GM21528 (cell line): ENCODE measurements at regions not wholly inside any gene's neighbourhood (a gene's known extent, or its start where the extent isn't known, plus 50 kb on each side); places are given as distances from the start of the nearest gene placed in this dataset.
"Not testable (repeated sequence)": the region's sequence is repeated elsewhere in the genome, so short reads cannot be mapped to it uniquely, and the experiment has no call there.

Source experiments
- ATAC-seq: cut with Tn5 transposase; IDR thresholded peaks from one replicate; pipeline ENCODE4 v1.9.1; 2021; ENCODE audit warnings: mild to moderate bottlenecking, moderate library complexity; ENCODE audit not compliant: unreplicated experiment, low FRiP score

DNA sequence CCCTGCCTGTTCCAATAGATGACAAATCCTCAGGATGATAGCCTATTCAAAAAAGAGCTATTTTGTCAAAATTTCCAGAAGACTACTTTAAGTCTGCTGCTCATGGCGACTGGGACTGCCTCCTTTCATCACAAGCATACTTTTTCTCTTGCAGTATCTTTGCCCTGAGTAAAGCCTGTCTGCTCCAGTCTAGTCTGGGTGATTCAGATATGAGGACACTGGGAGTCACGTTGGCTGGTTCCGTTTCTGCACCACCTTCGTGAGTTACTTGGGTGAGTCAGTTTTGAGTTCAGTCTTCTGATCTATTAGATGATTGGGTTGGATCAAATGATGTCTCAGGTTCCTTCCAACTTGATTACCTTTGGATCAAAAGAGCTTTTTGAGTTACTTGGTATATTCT is 301.3 kb upstream of the STXBP6 start:
- ATAC-seq = no peak

DNA sequence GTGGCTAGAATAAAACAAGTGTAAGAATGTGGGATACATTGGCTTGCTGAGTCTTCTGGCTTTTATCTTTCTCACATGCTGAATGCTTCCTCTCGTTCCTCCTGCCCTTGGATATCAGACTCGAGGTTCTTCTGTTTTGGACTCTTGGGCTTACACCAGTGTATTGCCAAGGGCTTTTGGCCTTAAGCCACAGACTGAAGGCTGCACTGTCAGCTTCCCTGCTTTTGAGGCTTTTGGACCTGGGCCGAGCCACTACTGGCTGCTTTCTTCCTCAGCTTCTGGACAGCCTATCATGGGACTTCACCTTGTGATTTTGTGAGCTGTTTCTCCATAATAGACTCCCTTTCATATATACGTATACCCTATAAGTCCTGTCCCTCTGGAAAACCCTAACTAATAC is 300.9 kb upstream of the STXBP6 start:
- ATAC-seq = no peak

DNA sequence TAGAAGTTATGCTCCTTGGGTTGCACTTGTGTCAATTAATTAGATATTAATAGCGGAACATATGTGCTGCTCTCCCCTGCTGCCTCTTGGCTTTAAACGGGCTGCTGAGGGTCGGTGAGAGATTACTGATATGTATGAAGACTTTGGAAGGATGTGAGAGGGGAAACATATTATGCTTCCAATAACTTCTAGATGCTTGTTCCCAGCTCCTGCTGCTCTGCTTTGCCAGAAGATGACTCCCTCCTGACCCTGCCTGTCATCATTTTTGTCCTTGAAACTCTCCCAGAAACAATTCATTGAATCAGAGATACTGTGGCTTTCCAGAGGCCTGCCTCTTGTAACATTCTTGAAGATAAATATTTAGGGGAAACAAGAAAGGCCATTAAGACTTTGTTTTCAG is 300.1 kb upstream of the STXBP6 start:
- ATAC-seq = no peak

DNA sequence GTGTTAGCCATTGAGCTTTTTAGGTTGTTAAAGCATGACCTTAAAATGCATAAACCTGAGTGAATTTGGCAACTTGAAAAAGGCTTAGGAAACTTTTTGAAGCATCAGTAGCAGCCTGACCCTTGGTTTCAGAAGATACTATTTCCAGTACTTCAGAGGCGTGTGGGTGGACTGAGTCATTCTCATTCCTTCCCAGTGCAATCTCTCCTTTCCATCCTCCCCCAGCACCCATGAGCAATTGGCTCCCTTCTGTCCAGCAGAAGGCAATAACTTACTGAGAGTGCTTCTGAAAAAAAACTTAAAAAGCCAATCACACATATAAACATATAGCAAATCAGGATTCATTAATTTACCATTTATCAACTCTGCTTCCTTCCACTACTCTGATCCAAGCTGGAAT is 299.3 kb upstream of the STXBP6 start:
- ATAC-seq = no peak

DNA sequence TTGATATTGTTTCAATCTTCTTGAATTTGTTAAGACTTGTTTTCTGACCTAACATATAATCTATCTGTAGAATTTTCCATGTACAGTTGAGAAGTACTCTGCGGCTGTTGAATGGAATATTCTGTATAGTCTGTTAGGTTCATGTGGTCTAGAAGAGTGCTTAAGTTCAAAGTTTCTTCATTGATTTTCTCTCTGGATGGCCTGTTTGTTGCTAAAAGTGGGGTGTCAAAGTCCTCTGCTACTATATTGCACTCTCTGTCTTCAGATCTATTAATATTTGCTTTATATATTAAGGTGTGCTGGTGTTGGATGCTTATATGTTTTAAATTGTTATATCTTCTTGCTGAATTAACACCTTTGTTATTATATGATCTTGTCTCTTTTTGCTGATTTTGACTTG is 290.9 kb upstream of the STXBP6 start:
- no peak for ATAC-seq

DNA sequence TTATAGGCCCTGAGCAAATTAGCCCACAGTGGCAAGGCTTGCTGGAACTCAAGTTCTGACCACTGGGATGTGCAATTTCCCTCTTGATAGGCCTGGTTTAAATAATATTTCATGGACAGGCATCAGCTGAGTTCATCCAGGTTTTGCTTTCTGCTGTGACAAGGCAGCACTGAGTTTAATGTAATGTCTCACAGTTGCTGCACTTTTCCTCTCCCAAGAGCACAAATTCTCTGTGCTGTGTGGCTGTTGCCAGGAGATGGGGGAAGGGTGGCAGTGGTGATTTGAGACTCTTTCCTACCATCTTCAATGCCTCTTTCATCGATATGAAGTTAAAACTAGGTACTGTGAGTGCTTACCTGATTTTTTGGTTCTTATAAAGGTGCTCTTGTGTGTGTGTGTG is 272.8 kb upstream of the STXBP6 start:
- no peak for ATAC-seq

DNA sequence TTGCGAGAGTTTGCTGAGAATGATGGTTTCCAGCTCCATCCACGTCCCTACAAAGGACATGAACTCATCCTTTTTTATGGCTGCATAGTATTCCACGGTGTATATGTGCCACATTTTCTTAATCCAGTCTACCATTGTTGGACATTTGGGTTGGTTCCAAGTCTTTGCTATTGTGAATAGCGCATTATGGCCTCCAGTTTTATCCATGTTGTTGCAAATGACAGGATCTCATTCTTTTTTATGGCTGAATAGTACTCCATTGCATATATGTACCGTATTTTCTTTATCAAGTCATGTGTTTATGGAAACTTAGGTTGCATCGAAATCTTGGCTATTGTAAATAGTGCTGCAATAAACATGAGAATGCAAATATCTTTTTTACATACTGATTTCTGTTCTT is 266.1 kb upstream of the STXBP6 start:
- ATAC-seq = not testable (repeated sequence)

DNA sequence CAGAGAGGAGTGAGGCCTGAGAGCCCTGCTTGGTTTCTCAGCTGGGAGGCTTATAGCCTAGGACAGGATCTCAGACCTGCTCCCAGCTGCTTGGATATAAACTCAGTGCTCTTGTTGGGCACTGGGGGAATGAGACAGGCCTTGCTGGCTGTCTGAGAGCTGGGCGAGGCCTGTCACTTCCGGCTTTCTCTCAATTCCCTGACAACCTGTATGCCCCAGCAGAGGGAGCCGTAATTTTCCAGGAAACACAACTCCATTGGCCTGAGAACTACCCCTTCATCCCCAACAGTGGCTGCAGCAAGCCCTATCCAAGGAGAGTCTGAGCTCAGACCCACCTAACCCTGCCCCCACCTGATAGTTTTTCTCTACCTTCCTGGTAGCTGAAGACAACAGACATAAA is 258.3 kb upstream of the STXBP6 start:
- ATAC-seq = no peak

DNA sequence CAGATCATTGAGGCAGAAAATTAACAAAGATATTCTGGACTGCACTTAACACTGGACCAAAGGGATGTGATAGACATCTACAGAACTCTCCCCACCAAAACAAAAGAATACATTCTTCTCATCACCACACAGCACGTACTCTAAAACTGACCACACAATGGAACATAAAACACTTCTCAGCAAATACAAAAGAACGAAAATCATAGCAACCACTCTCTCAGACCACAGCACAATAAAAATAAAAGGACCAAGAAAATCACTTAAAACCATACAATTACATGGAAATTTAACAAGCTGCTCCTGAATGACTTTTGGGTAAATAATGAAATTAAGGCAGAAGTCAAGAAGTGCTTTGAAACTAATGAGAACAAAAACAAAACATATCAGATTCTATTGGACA is 254.0 kb upstream of the STXBP6 start:
- ATAC-seq = no peak

DNA sequence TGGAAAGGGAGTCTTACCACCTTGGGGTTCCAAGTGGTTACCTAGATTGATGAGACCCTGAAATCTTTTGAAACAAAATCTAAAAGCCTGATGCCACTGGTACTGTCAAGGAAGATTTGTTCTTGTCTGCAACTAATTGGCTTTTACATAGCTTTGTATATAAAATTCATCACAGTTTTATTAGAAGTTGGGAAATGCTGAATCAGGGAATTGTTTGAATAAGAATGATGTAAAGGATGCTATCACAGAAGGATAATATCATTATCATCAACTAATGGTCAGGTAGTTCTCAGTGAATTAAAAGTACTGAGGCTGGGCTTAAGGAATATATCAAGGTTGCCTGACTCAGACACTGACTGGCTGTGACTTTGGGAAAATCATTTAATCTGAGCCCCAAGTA is 248.3 kb upstream of the STXBP6 start:
- no peak for ATAC-seq

DNA sequence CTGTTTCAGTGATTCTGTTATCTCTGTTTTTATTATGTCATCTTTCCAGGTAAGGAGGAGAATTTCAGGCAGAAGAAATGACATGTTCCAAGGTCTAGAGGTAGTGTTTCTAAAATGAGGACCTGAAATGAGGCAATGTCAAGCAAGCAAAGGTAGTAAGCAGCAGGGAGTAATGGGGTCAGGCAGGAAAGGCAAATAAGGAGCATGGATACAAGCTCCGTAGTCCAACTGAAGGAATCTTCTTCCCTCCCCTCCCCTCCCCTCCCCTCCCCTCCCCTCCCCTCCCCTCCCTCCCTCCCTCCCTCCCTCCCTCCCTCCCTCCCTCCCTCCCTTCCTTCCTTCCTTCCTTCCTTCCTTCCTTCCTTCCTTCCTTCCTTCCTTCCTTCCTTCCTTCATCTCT is 240.2 kb upstream of the STXBP6 start:
- not testable (repeated sequence) for ATAC-seq

DNA sequence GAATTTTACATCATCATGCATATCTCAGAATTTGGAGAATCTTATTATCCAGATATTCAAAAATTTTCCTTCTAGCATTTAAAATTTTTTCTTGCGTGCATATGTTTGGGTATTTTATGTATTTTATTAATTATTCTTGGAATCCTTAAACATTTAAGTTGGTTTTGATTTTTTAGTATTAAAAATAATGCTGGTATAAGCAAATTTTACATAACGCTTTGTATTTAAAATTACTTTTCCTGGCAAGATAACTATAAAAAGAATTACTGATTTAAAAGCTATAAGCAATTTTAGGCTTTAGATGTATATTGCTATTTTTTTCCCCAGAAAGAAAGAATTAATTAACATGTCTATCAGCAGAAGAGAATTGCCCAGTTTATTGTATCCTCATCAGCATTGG is 224.6 kb upstream of the STXBP6 start:
- ATAC-seq = no peak

DNA sequence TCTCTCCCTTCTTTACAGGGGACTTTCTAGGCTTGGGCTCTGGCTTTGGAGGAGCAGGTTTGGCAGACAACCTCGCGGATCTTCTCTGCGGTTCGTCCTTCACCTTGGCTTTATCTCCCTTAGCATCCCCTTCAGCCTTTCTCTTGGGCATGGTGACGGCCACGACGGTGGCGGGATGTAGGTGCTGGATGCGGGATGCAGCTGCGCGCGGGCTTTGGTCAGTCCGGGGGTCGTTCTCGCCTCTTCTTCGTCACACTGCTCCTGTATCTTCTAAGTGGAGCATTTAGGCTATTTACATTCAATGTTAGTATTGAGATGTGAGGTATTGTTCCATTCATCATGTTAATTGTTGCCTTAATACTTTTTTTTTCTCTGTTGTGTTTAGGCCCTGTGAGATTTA is 217.2 kb upstream of the STXBP6 start:
- no peak for ATAC-seq

DNA sequence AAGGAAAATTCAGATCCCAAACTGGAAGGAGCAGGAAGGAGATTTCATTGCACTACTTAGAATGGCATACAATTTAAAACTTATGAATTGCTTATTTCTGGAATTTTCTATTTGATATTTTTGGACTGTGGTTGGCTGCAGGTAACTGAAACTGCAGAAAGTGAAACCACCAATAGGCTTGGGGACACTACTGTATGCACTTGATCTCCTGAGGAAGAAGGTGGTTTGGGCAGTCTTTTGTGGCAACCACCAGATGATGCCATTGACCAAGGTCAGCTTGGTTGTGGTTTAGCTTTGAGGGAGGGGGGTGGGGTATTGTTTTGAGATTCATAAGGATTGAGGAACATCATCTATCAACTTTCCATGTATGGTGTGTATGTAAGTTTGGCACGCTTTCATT is 209.5 kb upstream of the STXBP6 start:
- ATAC-seq = no peak

DNA sequence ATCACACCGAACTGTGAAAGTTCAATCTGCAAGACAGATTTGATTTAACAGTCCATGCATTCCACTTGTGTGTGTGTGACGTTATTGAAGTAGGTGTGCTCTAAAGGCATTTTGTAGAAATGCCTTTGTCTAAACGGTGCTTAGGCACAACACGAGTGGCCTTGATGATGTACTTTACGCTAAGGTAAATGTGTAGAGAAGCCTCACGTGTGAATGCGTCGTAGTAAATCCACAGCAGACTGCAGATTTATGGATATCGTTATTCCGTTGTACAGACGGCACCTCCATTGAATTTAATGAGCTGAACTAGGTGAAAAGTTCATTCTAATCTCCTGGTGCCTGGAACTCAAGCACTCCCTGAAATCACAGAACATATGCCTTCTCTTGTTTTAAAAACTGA is 202.8 kb upstream of the STXBP6 start:
- no peak for ATAC-seq

DNA sequence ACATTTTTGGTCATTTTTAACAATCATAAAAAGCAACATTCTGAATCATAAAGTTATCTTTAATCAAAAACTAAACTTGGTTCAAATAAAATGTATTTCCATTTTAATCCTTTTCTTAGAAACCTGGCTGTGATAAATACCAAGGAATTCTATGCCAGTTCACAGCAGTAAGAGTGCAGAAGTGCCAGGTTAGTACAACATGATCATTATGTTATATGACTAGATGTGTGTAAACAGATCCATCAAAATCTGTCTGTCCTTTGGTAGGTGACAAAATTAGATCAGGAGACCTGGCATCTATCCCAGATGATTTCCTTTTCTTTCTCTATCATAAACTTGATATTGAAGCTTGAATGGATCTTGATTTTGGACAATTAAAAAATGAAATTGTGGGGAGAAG is 200.6 kb upstream of the STXBP6 start:
- no peak for ATAC-seq

DNA sequence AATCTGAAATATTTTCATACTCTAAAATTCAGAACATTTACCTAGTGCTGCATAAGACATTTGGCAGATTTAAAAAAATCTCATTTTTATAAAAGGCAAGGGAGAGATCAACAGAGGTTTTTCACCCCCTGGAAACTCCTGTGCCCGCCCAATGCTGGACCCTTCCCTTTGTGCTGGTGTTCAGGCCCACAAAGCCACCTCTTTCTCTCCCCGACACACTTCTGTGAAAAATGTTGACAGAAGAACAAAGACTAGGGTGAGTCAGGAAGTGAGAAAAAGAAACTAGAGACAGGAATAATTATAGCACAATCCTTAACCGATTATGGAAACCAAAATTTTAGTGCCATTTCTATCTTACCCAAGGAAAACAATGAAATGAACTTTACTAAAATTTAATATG is 197.7 kb upstream of the STXBP6 start:
- no peak for ATAC-seq

DNA sequence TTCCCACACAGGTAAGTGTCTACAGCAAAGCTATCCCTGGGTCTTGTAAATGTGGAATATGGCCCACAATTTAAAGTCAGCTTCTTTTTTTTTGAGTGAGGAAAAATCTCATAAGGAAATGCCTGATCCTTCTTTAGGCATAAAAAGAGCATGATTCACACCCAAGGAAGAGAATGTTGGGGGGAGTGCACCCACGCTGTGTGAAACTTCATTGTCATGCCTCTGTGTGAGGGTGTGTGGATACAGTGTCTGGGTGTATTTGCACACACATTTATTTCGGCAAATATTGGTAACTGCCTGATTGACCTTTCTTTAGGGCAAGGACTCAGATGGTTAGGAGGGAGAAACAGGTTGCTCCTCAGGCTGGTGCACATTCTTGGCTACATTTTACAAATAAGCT is 196.8 kb upstream of the STXBP6 start:
- ATAC-seq = no peak

DNA sequence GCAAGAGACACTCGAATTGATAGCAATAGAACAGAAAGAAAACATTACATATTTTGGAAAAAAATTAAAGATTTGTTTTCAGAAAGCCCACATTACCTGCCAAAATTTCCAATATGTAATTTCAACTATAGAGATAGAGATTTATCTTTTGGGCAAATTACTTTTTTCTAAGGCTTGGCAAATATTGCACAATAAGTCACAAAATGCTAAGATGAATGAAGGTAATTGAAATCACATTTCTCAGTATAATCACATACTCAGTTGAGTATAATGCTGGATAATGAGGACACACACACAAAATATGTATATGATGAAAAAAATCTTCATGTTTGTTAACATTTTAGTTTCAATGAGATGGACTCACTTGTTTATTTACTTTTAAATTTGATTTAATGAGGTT is 189.2 kb upstream of the STXBP6 start:
- ATAC-seq = no peak

DNA sequence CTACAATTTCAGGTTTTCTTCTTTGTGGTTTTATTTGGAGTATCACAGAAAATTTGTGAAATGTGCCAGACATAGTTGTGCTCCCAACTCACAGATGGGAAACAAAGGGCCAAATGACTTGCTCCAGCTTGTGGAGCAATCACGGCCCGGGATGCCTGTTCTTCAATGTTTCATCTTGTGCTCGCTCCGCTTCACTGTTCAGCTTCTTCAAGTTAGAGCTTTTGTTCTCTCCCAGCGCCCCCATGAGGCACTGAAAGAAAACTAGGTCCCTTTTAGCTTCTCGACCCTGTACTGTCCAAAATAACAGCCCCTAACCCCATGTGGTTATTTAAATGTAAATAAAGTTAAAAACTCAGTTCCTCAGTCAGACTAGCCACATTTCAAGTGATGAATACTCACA is 187.9 kb upstream of the STXBP6 start:
- ATAC-seq = no peak

DNA sequence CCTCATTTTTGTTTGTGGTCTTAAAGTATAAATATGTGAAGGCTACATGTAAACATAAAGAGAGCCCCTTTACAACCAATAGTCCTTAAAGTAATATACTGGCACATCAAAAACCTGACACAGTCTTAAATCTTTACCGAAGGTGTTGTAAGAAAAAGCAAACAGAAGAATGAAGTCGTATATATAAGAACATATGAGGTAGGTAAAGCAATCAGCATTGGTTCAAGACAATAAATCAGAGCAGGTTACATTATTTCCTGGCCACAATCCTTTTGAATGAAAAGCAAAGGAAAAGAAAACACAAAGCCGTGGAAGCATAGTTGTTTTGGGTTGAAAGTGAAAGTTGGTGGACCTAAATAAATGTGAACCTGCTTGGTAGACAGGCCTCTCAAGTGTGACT is 183.7 kb upstream of the STXBP6 start:
- no peak for ATAC-seq

DNA sequence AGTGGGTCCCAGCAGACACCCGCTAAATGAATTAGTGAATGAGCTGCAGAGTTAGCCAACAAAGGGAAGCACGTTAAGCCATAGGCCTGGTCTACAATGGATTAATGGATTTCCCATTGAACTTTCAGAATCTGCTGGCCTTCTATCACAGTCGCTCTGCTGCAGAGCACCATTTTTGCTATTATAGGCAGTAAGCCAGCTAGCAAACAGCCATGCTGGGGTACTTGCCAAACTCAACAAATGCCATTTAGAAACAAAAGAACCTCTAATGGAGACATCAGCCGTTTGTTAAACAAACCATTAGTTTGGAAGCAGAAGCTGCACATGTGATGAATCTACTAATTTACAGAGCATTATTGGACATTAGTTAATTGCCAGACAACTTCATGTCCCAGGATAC is 181.1 kb upstream of the STXBP6 start:
- no peak for ATAC-seq

DNA sequence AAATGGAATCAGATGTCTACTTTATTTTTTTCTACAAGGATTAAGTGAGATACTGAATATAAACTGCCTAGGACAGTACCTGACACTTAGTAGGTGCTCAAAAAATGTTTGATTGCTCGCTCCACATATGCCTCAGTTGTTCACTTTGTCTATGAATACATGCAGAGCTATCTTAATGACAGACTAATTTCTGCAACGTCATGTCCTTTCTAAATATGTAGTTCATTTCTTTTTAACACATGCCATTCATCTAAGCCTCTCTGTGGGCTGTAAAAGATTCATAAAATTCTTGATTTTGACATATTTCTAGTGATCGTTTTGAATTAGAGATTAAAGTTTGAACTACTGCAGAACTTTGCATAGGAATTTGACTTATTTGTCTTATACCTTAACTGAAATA is 176.3 kb upstream of the STXBP6 start:
- ATAC-seq = no peak

DNA sequence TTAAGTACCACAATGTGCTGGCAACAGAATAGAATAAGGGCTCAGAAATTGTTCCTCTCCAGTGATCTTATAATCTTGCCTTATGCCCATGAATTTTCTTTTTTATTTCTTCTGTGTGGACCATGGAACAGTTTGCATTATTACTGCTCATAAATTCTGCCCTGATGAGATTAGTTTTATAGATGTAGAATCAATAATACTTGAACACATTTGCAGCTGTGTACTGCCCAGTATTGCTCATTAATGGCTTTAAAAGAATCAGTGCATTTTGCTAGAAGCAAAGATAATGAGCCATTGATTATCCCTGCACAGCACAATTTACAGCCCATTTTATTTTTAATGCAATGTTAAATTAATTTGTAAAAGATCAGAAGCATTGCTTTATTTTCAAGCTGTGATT is 172.3 kb upstream of the STXBP6 start:
- no peak for ATAC-seq
